Right cardiac atrium (tissue), 5 donors: ENCODE measurements at regions not wholly inside any gene's neighbourhood (a gene's known extent, or its start where the extent isn't known, plus 50 kb on each side); places are given as distances from the start of the nearest gene placed in this dataset.

Experiments used
- ATAC-seq, 2 donors: fragments of 200-7000 bp; cut with Tn5 transposase; one replicate each; pipeline versions ENCODE4 v1.8.0 to v1.9.1; 2020; ENCODE audit warnings: moderate library complexity in 2 of 2, mild to moderate bottlenecking in 1 of 2
- DNase-seq, 3 donors: peaks; one replicate each; pipeline ENCODE4 v3.0.0-alpha.2; 2020
- H3K27ac ChIP-seq: one replicate; pipeline ENCODE4 v1.5.1; 2013; ENCODE audit warnings: mild to moderate bottlenecking, low read length, control low read depth, moderate library complexity
- H3K27me3 ChIP-seq: one replicate; pipeline ENCODE4 v1.6.1; 2013; ENCODE audit not compliant: control insufficient read depth, insufficient read depth
- H3K4me1 ChIP-seq: one replicate; pipeline ENCODE4 v1.6.1; 2013; ENCODE audit warnings: low read length; ENCODE audit not compliant: control insufficient read depth, insufficient read depth
- H3K4me3 ChIP-seq: one replicate; pipeline ENCODE4 v1.5.1; 2013; ENCODE audit warnings: low read length, control low read depth
- H3K9me3 ChIP-seq: one replicate; pipeline ENCODE4 v1.6.1; 2013; ENCODE audit warnings: low read length; ENCODE audit not compliant: control insufficient read depth
- WGBS: extraction: QIAGEN DNeasy Blood & Tissue Kit; methylation state at CpG from one replicate; pipeline ENCODE4 v1.1.7; 2013; 5-methylcytosine and 5-hydroxymethylcytosine counted together
- intact Hi-C, 4 donors: fragments of 100-400 bp; cut with DNase I; formaldehyde crosslinking; loops; one replicate each; pipeline versions ENCODE4 v1.11.0 to v1.14.0; 2022 to 2023
- donor health status: healthy with polysubstance abuse.
- donor health status: DM: no; HTN: yes; CAD: no.
- donor health status: DM: no; HTN: no; CAD: no.
- donor health status: DM: no; HTN: yes; CAD: no; lungs with severe emphysema.
- donor health status: DM: yes; HTN: yes; CAD: no.

- H3K4me1 ChIP-seq, result no peaks in the 10 kb centered on the region
- 82% methylated on average over 7 of the region's 7 CpGs for WGBS
- H3K4me3 ChIP-seq, result no peak overlapping the region
- no peaks in the 10 kb centered on the region for H3K27me3 ChIP-seq
- DNase-seq (no peak), ATAC-seq (no peak)
- no peak overlapping the region for H3K27ac ChIP-seq
- intact Hi-C loops, result no loop called here
- no peaks in the 10 kb centered on the region for H3K9me3 ChIP-seq
These were observed 336.0 kb downstream of the RRAGC start for GRCh38 chr1:38523568-38523939.

GRCh38 chr1:38522915-38523567 lies 336.5 kb downstream of the RRAGC start:
- Histone ChIP-seq H3K4me1 (no peaks in the 10 kb centered on the region), H3K4me3 (no peak overlapping the region)
- 66% methylated on average over 10 of the region's 10 CpGs for WGBS

GRCh38 chr1:38516560-38516959 lies 343.0 kb downstream of the RRAGC start:
- WGBS, result 90% methylated on average over 2 of the region's 2 CpGs
- Histone ChIP-seq H3K4me1 (no peaks in the 10 kb centered on the region), H3K9me3 (no peaks in the 10 kb centered on the region), H3K27ac (no peak overlapping the region), H3K27me3 (no peaks in the 10 kb centered on the region), H3K4me3 (no peak overlapping the region)
- ATAC-seq (no peak), DNase-seq (no peak)
- intact Hi-C loops, result no loop called here

More at GRCh38 chr1:38522915-38523567, 336.5 kb downstream of the RRAGC start:
- Histone ChIP-seq H3K27ac (no peak overlapping the region), H3K9me3 (no peaks in the 10 kb centered on the region), H3K27me3 (no peaks in the 10 kb centered on the region)
- DNase-seq, result no peak
- ATAC-seq, result no peak
- intact Hi-C loops, result no loop called here

- Histone ChIP-seq H3K4me3 (no peak overlapping the region), H3K4me1 (no peaks in the 10 kb centered on the region), H3K9me3 (no peaks in the 10 kb centered on the region), H3K27me3 (no peaks in the 10 kb centered on the region), H3K27ac (no peak overlapping the region)
- no peak for DNase-seq
- WGBS, result 50% methylated on average over 7 of the region's 7 CpGs
- ATAC-seq, result no peak
- intact Hi-C loops, result no loop called here
These were observed 346.8 kb downstream of the RRAGC start for GRCh38 chr1:38512789-38513188.

- Histone ChIP-seq H3K27ac (no peak overlapping the region), H3K9me3 (no peaks in the 10 kb centered on the region), H3K4me1 (no peaks in the 10 kb centered on the region), H3K27me3 (no peaks in the 10 kb centered on the region), H3K4me3 (no peak overlapping the region)
- intact Hi-C loops, result no loop called here
- DNase-seq (no peak), ATAC-seq (no peak)
- 62% methylated on average over 5 of the region's 5 CpGs for WGBS
These were observed 347.4 kb downstream of the RRAGC start for GRCh38 chr1:38512024-38512767.

- 39% methylated on average over 6 of the region's 6 CpGs for WGBS
- no peak for ATAC-seq
- intact Hi-C loops, result no loop called here
These were observed 351.3 kb downstream of the RRAGC start for GRCh38 chr1:38508232-38508631.

GRCh38 chr1:38507563-38507962 lies 352.0 kb downstream of the RRAGC start:
- Histone ChIP-seq H3K4me1 (no peaks in the 10 kb centered on the region), H3K4me3 (no peak overlapping the region), H3K9me3 (no peaks in the 10 kb centered on the region), H3K27ac (no peak overlapping the region), H3K27me3 (peaks cover 3% of the 10 kb centered on the region)
- WGBS, result 70% methylated on average over 6 of the region's 6 CpGs
- DNase-seq, result no peak
- ATAC-seq, result no peak
- intact Hi-C loops, result no loop called here

More at GRCh38 chr1:38508232-38508631, 351.3 kb downstream of the RRAGC start:
- H3K27ac ChIP-seq, result no peak overlapping the region
- H3K27me3 ChIP-seq, result peaks cover 3% of the 10 kb centered on the region
- H3K9me3 ChIP-seq, result no peaks in the 10 kb centered on the region
- H3K4me1 ChIP-seq, result no peaks in the 10 kb centered on the region
- no peak for DNase-seq
- H3K4me3 ChIP-seq, result no peak overlapping the region

- ATAC-seq (no peak), DNase-seq (no peak)
- H3K9me3 ChIP-seq, result no peaks in the 10 kb centered on the region
- no peaks in the 10 kb centered on the region for H3K4me1 ChIP-seq
- no peak overlapping the region for H3K27ac ChIP-seq
- intact Hi-C loops, result no loop called here
- peaks cover 3% of the 10 kb centered on the region for H3K27me3 ChIP-seq
- 31% methylated on average over 8 of the region's 8 CpGs for WGBS
- H3K4me3 ChIP-seq, result no peak overlapping the region
These were observed 353.6 kb downstream of the RRAGC start for GRCh38 chr1:38505944-38506343.

GRCh38 chr1:38502758-38503157 lies 356.8 kb downstream of the RRAGC start:
- WGBS, result 30% methylated on average over 4 of the region's 4 CpGs
- H3K27ac ChIP-seq, result no peak overlapping the region
- no peaks in the 10 kb centered on the region for H3K4me1 ChIP-seq
- no peak for DNase-seq
- peaks cover 8% of the 10 kb centered on the region for H3K27me3 ChIP-seq
- no peak for ATAC-seq
- no peak overlapping the region for H3K4me3 ChIP-seq
- H3K9me3 ChIP-seq, result no peaks in the 10 kb centered on the region
- intact Hi-C loops, result no loop called here

- Histone ChIP-seq H3K4me3 (no peak overlapping the region), H3K27me3 (peaks cover 9% of the 10 kb centered on the region), H3K27ac (no peak overlapping the region), H3K9me3 (no peaks in the 10 kb centered on the region), H3K4me1 (no peaks in the 10 kb centered on the region)
- DNase-seq, result no peak
- no peak for ATAC-seq
- WGBS, result 64% methylated on average over 2 of the region's 2 CpGs
- intact Hi-C loops, result no loop called here
These were observed 358.7 kb downstream of the RRAGC start for GRCh38 chr1:38500891-38501290.

- DNase-seq, result no peak
- Histone ChIP-seq H3K27me3 (peaks cover 9% of the 10 kb centered on the region), H3K4me3 (no peak overlapping the region), H3K4me1 (no peaks in the 10 kb centered on the region), H3K9me3 (no peaks in the 10 kb centered on the region), H3K27ac (no peak overlapping the region)
- 83% methylated on average over 2 of the region's 2 CpGs for WGBS
- intact Hi-C loops, result no loop called here
- no peak for ATAC-seq
These were observed 359.2 kb downstream of the RRAGC start for GRCh38 chr1:38500352-38500751.
